ENCODE measurements at regions not wholly inside any gene's neighbourhood (a gene's known extent, or its start where the extent isn't known, plus 50 kb on each side); places are given as distances from the start of the nearest gene placed in this dataset.

GRCh38 chr11:97354026-97354425 is 964.2 kb downstream of the JRKL start:
- no peaks in the 10 kb centered on the region for H3K9me3 ChIP-seq
- no peaks in the 10 kb centered on the region for H3K36me3 ChIP-seq
- no peak for TF ChIP-seq CTCF (IDR thresholded peaks at IDR 0.05)
- H3K27ac ChIP-seq, result no peak overlapping the region
- H3K4me1 ChIP-seq, result peaks cover 0 to 4% (median 0%) of the 10 kb centered on the region in 4 donors
- intact Hi-C loops (cut with DNase I; ENCODE audit: low total_unique reads), result no loop called here
- H3K27me3 ChIP-seq, result no peaks in the 10 kb centered on the region
- H3K4me3 ChIP-seq, result no peak overlapping the region
- no peak for DNase-seq

GRCh38 chr11:97354576-97354975 is 964.8 kb downstream of the JRKL start:
- no peak for DNase-seq
- no peaks in the 10 kb centered on the region for H3K36me3 ChIP-seq
- no peaks in the 10 kb centered on the region for H3K27me3 ChIP-seq
- no peak for TF ChIP-seq CTCF (IDR thresholded peaks at IDR 0.05)
- intact Hi-C loops (cut with DNase I; ENCODE audit: low total_unique reads), result no loop called here
- H3K27ac ChIP-seq, result no peak overlapping the region
- no peak overlapping the region for H3K4me3 ChIP-seq
- H3K4me1 ChIP-seq, result peaks cover 0 to 4% (median 0%) of the 10 kb centered on the region in 4 donors
- H3K9me3 ChIP-seq, result no peaks in the 10 kb centered on the region

GRCh38 chr11:97355230-97355629 is 965.4 kb downstream of the JRKL start:
- peaks cover 0 to 4% (median 0%) of the 10 kb centered on the region in 4 donors for H3K4me1 ChIP-seq
- DNase-seq, result no peak
- H3K9me3 ChIP-seq, result no peaks in the 10 kb centered on the region
- H3K36me3 ChIP-seq, result no peaks in the 10 kb centered on the region
- H3K27me3 ChIP-seq, result no peaks in the 10 kb centered on the region
- no peak overlapping the region for H3K4me3 ChIP-seq
- intact Hi-C loops (cut with DNase I; ENCODE audit: low total_unique reads), result no loop called here
- H3K27ac ChIP-seq, result no peak overlapping the region
- no peak for TF ChIP-seq CTCF (IDR thresholded peaks at IDR 0.05)

GRCh38 chr11:97356144-97356543 is 966.3 kb downstream of the JRKL start:
- Histone ChIP-seq H3K4me1 (peaks cover 0 to 4% (median 0%) of the 10 kb centered on the region in 4 donors), H3K4me3 (no peak overlapping the region), H3K36me3 (no peaks in the 10 kb centered on the region), H3K27ac (no peak overlapping the region), H3K27me3 (no peaks in the 10 kb centered on the region), H3K9me3 (no peaks in the 10 kb centered on the region)
- intact Hi-C loops (cut with DNase I; ENCODE audit: low total_unique reads), result no loop called here
- TF ChIP-seq CTCF (IDR thresholded peaks at IDR 0.05), result no peak
- DNase-seq, result no peak

GRCh38 chr11:97359016-97359415 is 969.2 kb downstream of the JRKL start:
- intact Hi-C loops (cut with DNase I; ENCODE audit: low total_unique reads), result no loop called here
- no peak for TF ChIP-seq CTCF (IDR thresholded peaks at IDR 0.05)
- no peak overlapping the region for H3K4me3 ChIP-seq

GRCh38 chr11:97361812-97362378 is 972.1 kb downstream of the JRKL start:
- no peak for TF ChIP-seq CTCF (IDR thresholded peaks at IDR 0.05)
- intact Hi-C loops (cut with DNase I; ENCODE audit: low total_unique reads), result no loop called here
- no peak overlapping the region for H3K4me3 ChIP-seq
- DNase-seq, result no peak
- no peaks in the 10 kb centered on the region for H3K9me3 ChIP-seq
- no peaks in the 10 kb centered on the region for H3K27me3 ChIP-seq
- no peak overlapping the region for H3K27ac ChIP-seq
- peaks cover 0 to 34% (median 6%) of the 10 kb centered on the region in 4 donors for H3K4me1 ChIP-seq
- no peaks in the 10 kb centered on the region for H3K36me3 ChIP-seq

More at GRCh38 chr11:97359016-97359415, 969.2 kb downstream of the JRKL start:
- DNase-seq, result no peak
- Histone ChIP-seq H3K9me3 (no peaks in the 10 kb centered on the region), H3K4me1 (peaks cover 0 to 27% (median 2%) of the 10 kb centered on the region in 4 donors), H3K36me3 (no peaks in the 10 kb centered on the region), H3K27me3 (no peaks in the 10 kb centered on the region), H3K27ac (no peak overlapping the region)

Measured in tibial artery (tissue), 4 donors.